HG02798 (cell line): ENCODE measurements at regions not wholly inside any gene's neighbourhood (a gene's known extent, or its start where the extent isn't known, plus 50 kb on each side); places are given as distances from the start of the nearest gene placed in this dataset.
"Not testable (repeated sequence)": the region's sequence is repeated elsewhere in the genome, so short reads cannot be mapped to it uniquely, and the experiment has no call there.

Experiments
- ATAC-seq: cut with Tn5 transposase; IDR thresholded peaks from one replicate; pipeline ENCODE4 v1.9.1; 2021; ENCODE audit warnings: mild to moderate bottlenecking; ENCODE audit not compliant: unreplicated experiment, poor library complexity

DNA sequence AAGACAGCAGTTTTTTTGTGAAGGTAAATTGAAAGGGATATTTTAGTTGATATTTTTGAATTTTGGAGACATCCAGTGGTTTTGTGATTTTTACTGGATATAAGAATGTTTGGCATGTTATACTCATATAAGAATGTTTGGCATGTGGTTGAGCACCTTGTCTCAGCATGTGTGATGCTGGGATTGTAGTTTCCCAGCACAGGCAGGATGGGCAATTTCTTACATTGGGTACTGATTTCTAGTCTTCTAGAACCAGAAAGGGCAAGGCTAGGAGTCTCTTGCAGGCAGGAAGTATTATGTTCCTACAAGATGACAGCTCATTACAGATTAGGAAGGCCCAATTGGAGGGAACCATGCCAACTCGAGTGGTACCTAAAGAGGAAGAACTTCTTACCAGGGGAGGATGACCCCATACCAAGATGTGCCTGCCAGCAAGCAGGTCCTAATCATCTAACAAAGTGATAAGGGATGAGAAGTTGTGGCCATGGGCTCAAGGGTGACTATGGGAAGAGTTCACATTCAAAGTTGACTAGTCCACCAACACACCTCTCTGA is 377.8 kb downstream of the UTRN start:
- no peak for ATAC-seq

DNA sequence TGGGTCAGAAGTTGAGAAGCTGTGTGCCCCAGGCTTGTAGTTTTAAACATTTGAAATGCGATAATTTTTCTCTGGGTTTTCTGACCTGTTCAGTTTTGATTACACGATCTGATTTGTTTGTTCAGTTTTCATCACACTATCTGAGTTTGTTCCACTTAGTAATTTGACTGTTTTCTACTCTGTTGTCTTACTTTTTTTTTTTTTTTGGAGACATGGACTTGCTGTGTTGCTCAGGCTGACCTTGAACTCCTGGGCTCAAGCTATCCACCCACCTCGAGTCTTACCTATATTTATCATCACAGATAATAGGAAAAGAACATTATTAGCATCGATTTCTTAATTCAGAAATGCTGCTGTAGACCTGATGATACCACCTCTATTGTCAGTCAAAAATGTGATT is 379.1 kb downstream of the UTRN start:
- ATAC-seq = no peak

DNA sequence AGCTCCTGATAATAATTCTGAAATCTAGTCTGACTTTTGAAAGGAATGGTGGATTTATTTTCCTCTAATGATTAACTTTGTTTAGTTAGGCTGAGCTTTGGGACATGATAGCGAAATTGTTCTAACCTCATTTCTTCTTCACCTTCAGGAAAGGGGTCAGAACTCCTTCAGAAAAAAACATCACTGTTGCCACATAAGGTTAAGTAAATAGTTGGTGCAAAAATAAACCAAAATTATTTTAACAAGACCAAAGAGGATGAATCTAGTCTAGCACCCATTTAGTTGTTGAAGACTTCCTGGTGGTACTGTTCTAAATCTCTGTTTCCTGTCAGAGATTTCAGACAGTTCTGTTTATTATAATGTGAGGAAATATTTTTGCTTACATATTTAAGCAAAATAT is 379.8 kb downstream of the UTRN start:
- no peak for ATAC-seq

DNA sequence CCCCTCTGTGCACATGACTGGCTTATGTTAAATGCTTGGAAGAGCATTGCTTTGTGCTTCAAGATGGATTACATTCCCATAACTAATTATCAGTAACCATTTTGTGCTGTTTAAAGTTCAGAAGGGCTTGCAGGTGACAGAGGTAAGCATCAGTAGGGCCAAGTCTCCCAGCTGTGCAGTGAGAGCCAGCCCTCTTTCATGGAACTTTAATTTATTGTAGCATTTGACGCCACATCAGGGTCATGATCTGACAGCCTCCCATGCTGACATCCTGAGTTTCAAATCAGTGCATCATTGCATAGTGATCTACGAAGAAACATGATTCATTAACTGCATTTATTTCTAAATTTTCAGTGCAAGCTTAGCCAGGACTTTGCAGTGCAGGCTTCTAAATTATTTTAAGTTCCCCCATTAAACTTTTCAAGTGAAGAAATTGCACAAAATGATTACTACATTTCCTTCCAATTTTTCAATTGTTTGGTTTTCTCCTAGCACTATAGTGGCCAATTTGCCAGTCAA is 380.9 kb downstream of the UTRN start:
- ATAC-seq = no peak

DNA sequence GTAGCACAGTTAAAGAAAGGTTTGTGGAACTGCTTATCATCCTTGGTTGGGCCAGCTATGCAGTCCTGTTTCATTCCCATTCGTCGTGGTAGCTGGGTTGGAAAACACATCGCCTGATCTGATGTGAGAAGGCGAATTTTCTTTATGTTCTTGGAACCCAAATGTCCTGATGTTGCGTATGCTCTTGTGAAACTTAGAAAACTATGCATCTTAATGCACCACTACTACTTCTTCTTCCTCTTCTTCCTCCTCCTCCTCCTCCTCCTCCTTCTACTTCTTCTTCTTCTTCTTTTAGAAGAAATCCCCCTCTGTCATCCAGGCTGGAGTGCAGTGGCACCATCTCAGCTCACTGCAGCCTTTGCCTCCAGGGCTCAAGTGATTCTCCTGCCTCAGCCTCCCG is 381.6 kb downstream of the UTRN start:
- no peak for ATAC-seq

DNA sequence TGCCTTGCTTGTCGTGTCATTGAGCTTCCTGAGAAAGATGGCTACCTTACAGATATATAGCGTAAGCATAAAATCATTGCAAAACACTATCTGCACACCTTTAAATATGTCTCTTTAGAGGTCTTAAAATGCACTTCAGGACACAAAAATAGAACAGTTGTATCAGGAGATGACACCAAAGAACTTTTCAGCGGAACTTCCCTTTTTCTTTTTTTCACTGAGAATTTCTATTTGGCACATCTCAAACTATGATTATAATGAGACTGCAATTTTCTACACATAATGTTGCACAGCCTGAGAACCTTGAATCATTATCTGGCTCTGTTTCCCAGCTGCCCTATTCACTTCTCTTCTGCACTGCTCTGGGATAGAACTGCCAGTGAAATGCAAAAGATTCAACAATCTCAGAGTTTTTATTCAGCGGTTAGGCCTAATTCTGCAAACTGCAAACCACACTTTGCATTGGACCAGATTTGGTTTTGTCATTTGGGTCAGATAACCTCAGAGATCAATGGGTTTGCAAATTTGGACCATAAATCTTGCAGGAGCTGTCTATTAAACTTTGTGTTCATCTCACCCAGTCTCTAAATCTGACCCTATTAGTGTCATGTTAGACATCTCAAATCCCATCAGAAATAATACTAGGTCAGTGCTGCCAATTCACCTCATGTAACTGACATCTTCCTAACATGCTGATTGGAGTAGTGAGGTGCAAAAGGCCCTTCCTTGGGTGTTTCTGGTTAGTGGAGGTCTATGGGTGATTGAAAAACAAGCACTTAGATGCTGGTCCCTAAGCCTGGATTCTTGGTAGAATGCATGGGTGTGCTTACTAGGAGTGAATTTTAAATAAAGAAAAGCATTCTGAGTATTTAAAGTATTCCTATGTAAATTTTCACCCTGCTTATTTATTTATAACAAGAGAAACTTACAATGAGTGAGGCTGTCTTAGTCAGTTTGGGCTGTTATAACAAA is 382.7 kb downstream of the UTRN start:
- ATAC-seq = no peak

DNA sequence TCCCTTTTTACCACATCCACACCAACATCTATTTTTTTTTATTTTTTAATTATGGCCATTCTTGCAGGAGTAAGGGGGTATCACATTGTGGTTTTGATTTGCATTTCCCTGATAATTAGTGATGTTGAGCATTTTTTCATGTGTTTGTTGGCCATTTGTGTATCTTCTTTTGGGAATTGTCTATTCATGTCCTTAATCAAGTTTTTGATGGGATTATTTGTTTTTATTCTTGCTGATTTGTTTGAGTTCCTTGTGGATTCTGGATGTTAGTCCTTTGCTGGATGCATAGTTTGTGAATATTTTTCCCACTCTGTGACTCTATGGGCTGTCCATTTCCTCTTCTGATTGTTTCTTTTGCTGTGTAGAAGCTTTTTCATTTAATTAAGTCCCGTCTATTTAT is 385.1 kb downstream of the UTRN start:
- not testable (repeated sequence) for ATAC-seq

DNA sequence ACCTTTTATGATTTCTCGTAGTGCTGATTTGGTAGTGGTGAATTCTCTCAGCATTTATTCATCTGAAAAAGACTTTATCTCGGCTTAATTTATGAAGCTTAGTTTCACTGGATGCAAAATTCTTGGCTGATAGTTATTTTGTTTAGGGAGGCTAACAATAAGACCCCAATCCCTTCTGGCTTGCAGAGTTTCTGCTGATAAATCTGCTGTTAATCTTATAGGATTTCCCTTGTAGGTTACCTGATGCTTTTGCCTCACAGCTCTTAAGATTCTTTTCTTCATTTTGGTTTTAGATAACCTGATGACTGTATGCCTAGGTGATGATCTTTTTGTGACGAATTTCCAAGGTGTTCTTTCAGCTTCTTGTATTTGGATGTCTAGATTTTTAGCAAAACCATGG is 388.7 kb downstream of the UTRN start:
- ATAC-seq = no peak

DNA sequence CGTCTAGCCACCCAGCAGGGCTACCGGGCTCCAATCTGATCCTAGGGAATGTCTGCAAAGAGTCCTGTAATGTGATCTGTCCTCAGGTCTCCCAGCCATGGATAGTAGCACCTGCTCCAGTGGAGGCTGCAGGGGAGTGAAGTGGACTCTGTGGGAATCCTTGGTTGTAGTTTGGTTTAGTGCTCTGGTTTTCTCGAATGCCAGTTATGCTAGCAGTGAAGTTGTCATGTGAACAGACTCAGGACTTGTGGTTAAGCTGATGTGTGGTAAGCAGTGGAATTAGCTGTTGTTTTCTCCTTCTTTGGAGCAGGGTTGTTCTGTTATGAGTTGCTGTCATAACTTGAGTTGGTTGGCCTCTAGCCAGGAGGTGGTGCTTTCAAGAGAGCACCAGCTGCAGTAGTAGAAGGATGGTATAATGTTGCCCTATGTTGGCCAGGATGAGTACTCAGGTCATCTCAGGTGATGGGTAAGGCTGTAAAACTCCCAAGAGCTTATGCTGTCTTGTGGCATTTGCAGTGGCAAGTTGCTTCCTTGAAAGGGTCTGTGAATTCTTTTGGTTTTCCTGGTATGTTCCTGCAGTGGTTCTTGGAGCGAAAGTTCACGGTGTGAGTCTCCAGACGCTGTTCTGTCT is 390.2 kb downstream of the UTRN start:
- ATAC-seq = no peak

DNA sequence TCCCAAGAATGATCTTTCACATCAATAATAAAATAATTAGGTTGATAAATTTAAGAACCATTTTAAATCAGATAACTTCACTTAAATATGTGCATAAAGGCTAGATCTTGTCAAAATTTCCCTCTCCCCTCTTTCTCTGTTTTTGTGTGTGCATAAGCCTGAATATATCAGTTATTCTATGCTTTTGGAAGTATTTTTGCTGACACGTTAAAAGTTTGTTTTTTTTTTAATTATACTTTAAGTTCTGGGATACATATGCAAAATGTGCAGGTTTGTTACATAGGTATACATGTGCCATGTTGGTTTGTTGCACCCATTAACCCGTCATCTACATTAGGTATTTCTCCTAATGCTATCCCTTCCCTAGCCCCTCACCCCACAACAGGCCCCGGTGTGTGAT is 391.2 kb downstream of the UTRN start:
- ATAC-seq = not testable (repeated sequence)

DNA sequence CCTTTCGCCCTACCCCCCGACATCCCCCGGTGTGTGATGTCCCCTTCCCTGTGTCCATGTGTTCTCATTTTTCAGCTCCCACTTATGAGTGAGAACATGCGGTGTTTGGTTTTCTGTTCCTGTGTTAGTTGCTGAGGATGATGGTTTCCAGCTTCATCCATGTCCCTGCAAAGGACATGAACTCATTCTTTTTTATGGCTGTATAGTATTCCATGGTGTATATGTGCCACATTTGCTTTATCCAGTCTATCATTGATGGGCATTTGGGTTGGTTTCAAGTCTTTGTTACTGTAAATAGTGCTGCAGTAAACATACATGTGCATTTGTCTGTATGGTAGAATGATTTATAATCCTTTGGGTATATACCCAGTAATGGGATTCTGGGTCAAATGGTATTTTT is 392.1 kb downstream of the UTRN start:
- ATAC-seq = not testable (repeated sequence)

DNA sequence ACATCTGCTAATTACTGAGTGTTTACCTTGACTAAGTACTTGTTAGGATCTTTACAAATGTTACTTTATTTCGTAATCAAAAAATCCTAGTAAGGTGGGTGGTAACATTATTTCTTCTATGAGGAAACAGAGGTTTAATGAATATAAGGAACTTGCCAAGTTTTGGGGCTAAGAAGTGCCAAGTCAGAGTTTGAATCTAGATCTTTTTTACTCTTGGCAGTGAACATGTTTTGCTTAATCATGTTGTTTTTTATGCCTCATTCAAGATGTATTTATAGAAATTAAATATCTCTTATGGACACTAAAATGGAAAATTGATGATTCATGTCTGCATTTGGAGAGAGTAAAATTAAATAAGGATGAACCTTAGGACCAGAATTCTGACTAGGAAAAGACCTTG is 393.7 kb downstream of the UTRN start:
- ATAC-seq = no peak

DNA sequence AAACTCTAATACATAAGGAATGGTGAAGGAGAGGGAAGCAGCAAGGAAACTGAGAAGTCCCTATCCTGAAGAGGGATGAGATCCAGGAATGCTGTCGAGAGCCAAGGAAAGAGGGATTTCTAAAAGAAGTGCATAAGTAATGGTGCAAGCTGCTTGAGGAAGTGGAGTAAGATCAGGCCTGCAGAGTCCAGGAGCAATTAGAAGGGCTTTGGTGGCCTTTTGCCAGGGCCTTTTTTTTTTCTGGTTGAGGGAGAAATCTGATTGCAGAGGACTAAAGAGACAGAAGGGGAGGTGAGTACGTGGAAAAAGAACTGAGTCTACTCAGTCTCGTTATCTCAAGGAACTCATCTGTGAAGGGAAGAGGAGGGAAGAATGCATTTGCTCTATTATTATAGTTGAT is 396.2 kb downstream of the UTRN start:
- ATAC-seq = no peak

DNA sequence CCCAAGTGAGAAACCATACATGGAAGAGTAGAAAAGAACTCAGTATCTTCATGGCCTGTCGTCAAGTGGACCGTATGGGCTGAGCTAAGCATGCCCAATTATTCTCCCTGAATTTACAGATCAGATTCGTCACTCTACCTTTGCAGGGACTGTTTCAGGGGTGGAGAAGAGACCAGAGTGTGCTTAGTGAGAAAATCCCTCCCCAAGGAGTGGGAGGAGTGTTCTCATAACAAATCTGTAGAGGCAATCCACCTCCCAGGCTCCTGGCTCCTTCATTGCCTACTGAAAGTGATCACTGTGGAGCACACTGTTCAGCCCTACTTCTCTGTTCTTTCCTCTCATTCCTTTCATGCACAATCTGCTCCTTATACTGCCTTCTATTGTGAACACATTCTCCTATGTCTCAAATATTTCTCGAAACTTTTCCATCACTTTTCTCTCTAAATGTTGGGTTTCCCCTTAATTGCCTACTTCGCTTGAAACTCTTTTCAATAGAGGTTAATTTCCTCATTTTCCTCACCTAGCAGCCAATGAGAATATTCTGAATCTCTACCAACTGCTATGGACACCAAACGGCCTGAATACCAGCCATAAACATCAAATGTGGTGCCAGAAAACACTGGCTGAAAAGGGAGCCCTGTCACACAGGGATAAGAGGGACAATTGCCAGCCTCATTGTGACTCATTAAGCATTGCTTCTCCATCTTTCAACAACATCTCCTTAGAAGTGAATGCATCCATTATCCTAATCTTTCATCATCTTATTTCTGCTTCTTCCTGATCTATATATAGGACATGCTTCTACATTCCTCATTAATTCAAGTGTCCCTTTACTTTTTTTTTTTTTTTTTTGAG is 398.3 kb downstream of the UTRN start:
- ATAC-seq = no peak

DNA sequence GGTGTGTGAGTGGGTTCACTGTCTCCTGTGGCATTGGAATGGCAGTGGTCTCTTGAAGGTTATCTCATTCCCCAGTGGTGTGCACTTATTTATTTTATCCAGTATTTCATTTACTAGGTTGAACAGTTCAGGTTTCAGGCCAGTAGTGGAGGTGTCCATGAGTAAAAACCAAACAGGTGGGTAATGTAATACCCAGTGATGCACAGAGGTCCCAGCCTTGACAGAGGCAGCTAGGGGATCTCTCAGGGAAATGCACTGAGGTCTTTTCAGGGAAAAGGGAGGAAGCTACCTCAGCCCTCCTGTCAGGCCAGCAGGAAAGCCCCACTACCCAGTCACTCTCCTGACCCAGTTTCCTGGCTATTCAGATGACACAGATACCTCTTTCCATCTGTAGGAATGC is 403.6 kb downstream of the UTRN start:
- ATAC-seq = no peak

DNA sequence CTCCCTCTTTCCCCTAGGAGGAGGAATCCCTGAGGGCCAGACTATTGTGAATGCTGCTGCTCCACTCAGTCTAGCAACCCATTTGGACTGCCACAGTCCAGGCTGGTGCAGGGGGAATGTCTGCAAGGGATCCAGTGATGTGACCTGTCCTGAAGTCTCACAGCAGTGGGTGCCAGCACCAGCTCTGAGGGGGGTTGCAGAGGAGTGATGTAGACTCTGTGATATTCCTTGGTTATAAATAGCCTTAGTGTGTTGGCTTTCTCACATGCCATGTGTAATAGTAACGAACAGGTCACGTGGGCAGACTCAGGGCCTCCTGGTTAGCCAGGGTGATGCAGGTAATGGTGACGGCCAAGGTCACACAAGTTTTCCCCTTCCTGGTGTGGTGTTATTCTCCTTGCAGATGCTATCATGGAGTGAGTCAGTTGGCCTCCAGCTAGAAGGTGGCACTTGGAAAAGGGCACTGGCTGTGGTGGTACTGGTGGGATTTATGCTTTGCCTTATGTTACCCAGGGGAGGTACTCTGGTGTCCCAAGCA is 404.4 kb downstream of the UTRN start:
- no peak for ATAC-seq

DNA sequence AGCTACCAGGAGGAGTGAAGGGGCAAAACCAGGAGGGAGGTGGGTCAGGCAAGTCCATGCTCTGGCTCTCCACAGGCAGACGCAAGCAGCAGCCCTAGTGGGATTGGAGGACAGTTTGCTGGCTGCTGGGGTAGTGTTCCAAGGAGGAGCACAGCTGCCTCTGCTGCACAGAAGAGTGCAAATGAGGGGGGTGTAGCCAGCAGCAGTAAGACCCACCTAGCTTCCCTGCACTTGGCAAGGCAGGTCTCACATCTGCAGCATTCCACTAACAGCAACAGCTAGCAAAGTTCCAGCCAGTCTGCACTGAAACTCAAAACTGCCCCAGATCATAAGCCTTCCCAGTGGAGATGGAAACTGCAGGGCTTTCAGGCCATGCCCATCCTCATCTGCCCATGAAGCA is 405.0 kb downstream of the UTRN start:
- ATAC-seq = no peak

DNA sequence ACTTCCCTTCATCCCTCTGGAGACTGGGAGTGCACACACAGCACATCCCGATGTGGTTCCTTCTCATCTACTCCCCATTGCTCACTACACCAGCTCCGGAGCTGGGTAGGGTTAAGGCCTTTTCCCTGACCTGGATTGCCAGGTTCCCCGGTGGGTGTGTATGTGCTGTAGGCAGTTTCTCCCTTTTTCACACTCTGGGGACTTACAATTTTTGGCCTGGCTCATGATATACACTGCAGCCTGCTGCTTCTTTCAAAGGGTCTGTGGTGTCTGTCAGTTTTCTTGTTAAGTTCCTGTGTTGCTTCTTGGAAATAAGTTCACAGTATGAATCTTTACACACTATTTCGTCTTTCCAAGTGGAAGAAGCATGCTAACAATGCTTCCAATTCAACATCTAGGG is 405.5 kb downstream of the UTRN start:
- no peak for ATAC-seq

DNA sequence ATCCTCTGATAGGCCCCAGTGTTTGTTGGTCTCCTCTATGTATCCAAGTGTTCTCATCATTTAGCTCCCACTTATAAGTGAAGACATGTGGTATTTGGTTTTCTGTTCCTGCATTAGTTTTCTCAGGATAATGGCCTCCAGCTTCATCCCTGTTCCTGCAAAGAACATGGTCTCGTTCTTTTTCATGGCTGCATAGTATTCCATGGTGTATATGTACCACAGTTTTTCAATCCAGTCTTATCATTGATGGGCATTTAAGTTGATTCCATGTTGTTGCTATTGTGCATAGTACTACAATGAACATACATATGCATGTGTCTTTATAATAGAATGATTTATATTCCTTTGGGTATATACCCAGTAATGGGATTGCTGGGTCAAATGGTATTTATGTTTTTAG is 406.9 kb downstream of the UTRN start:
- not testable (repeated sequence) for ATAC-seq
